Erythroblast (primary cell): ENCODE measurements at regions not wholly inside any gene's neighbourhood (a gene's known extent, or its start where the extent isn't known, plus 50 kb on each side); places are given as distances from the start of the nearest gene placed in this dataset.

ENCODE experiments used
- GATA1 ChIP-seq: IDR thresholded peaks from 2 replicates; pipeline ENCODE4 v1.6.1; 2011; ENCODE audit warnings: low read depth, mild to moderate bottlenecking, control low read depth, low read length, moderate library complexity
- POLR2A ChIP-seq: IDR thresholded peaks from 2 replicates; pipeline ENCODE4 v1.6.1; 2011; ENCODE audit warnings: mild to moderate bottlenecking, low read length

GRCh38 chr5:147996379-147996778, 67.4 kb upstream of the SPINK5 start:
- TF ChIP-seq GATA1 (no peak), POLR2A (no peak)
